ENCODE measurements at regions not wholly inside any gene's neighbourhood (a gene's known extent, or its start where the extent isn't known, plus 50 kb on each side); places are given as distances from the start of the nearest gene placed in this dataset.
"Not testable (repeated sequence)": the region's sequence is repeated elsewhere in the genome, so short reads cannot be mapped to it uniquely, and the experiment has no call there.

GRCh38 chr2:19654310-19655090, 247.3 kb downstream of the TTC32 start:
- DNase-seq = no peak

DNA sequence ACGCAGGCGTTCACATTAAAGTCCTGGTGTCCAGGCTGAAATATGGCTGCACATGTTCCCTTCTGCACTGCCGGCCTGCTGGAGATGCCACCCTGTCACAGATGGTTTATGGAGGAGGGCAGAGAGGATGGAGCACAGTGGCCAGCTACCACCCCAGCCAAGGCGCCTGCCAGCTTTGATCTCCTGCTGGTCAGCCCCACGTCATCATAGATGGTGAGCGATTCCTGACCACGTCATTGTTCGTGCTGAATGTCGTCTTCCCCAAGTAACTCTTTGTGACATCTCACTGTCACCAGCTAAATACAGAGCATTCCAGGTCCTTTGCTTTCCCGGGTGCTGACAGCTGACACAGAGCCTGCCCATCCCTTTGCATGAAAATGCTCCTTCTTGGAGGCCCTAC, 248.3 kb downstream of the TTC32 start:
- DNase-seq = no peak

DNA sequence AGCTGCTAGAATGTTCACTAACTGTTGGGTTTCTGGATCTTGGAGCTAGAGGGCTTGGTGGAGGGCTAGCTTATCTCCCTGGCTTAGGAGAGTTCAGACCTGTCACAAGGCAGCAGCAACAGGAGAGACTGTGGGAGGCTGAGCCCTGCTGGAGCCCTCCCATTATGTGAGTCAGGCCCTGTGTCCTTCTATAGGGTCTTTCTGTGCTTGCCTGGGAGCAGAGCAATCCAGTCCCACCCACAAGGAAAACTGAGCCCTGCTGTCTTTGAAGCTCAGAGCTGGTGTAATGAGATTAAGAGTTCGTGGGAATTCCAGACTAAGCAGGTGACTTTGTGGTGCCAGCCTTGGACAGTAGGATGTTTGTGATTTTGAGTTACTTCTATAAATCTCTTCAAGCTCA, 249.0 kb downstream of the TTC32 start:
- DNase-seq = no peak

DNA sequence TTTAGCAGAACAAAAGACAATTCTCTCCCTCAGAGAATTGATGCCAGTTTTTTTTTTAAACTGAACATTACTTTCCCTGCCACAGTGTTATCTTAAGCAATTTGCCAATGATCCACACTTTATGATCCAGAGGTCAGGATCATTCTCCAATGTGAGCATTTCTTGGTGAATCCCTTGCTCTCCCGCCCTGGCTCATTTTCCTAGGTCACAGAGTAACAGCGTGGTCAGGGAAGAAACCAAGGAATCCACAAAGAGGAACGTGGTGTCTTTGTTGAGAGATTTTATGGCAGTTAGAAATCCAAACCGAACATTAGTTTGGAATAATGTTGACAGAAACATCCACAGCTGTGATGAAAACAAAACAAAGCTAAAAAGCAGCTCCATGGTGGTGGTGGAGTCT, 250.3 kb downstream of the TTC32 start:
- DNase-seq = no peak

DNA sequence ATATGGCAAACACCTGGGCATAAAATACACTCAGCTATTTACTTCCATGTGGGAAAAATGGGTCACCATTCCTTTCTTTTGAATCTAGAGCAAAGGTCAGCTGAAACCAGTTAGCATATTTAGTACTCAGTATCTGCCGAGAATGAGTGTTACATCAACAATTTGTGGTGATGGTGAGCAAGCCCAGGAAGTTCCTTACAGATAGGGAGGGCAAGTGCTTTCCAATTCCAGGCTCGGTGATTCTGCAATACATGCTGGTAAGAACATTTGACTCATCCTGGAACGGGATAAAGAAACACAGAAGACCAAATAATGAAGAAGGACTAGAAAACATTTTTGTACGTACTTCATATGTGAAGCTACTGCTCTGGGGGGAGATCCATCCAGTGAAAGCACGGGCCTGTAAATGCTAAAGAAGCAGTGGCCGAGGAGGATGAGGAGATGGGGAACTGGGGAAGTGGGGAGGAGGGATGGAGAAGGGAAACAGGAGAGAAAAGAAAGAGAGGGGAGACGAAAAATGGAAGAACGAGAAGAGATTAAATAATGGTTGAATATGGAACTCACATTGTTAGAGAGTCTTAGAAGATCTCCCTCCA, 251.9 kb downstream of the TTC32 start:
- no peak for DNase-seq

GRCh38 chr2:19649142-19649541, 252.6 kb downstream of the TTC32 start:
- DNase-seq = no peak

DNA sequence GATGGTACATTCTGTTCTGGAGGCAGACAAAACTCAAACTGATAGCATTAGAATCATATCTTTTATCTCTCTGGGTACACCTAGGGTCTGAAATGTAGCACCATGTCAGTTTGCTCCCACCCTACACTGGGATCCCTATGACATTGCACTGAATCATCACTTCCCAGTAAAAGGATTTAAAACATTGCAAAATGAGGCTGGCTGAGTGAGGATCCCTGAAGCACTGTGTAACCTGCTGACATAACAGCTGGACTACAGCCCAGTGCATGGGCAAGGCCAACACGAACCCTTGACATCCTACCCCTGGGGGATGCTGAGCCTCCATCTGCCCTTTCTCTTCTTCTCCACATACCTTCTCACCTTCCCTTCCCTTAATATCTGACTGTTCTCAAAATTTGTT, 253.2 kb downstream of the TTC32 start:
- DNase-seq = no peak

DNA sequence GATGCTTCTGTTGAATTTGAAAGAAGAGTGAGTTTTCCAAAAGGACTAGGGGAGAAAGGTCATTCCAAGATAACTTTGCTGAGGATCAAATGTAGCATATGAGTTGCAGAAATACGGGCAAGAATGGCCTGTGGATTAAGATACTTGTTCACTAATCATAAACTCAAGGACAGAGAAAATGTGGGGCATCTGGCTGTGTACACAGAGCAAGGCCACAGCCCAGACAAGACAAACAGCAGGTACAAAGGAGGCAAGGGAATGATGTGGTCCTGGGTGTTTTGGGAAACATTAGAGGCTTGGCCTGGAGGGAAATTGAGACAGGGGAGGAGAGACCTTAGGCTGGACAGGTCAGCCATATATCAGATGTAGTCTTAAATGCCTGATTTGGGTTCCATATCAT, 254.8 kb downstream of the TTC32 start:
- DNase-seq = no peak

GRCh38 chr2:19644763-19645162, 257.0 kb downstream of the TTC32 start:
- DNase-seq = no peak

DNA sequence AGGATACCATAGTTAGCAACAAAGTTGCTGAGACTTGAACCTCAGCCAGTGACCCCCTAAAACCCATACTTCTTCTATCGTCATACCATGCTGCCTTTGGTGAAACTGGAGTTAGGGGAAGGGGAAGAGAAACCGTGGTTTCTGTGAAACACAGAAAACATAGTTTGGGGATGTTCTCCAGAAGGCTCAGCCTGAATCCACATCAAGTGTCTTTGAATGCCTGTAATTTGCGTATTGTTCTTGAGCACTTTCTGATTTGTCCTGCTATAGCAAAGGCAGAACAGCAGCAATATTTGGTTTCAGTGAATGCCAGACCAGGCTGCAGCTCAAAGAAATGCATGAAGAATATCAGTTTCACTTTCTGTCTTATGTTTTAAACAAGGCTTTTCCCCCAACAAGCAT, 258.7 kb downstream of the TTC32 start:
- peak in 1 of 56 donors; percentile 4 for DNase-seq

DNA sequence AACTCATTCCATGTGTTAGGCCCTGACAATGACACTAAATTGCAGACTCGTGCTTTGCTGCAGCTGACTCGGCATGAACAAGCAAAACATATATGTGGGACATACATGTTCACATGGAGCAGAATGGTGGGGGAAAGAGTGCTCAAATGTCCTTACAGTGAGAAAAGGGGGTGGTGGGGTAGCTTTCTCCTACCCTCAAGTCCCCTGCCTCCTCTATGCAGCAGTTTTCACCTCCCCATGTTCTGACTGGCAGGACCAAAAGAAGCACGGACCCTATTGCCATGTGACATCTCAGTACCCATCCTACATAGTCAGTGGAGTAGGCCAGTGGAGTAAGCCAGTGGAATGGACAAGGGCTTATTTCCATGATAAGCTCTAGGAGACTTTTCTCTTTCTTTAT, 259.3 kb downstream of the TTC32 start:
- no peak for DNase-seq

- peak in 2 of 56 donors; percentile 6 to 11 for DNase-seq
These were observed 265.8 kb downstream of the TTC32 start for GRCh38 chr2:19635951-19636510.

GRCh38 chr2:19632403-19632991, 269.3 kb downstream of the TTC32 start:
- DNase-seq = peak in 1 of 56 donors; percentile 19

GRCh38 chr2:19631871-19632270, 269.9 kb downstream of the TTC32 start:
- no peak for DNase-seq

DNA sequence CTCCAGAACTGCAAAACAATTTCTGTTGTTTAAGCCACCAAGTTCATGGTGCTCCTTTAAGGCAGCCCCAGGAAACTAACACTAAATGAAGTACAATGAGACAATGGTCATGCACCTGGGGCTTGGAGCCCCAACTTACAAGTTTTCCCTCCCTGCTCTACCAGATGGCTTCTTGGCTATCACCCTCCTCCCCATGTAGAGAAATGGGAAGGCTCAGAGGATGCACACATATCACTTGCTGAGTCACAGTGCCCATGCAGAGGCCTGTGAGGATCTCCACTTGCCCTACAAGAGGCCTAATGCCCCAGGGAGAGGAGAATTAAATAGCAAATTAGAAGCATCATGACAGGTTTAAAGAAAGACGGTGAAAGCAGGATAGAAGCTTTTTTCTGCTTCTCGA, 270.9 kb downstream of the TTC32 start:
- DNase-seq = no peak

DNA sequence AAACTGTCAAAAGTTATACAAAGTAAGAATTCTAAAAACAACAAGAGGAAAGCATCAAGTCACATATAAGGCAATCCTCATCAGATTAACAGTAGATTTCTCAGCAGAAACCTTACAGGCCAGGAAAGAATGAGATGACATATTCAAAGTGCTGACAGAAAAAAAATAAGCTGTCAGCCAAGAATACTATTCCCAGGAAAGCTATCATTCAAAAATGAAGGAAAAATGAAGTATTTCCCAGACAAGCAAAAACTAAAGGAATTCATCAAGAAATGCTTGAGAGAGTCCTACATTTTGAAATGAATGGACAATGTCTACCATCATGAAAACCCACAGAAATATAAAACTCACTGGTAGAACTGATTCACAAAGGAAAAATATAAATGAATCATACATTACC, 268.9 kb upstream of the OSR1 start:
- DNase-seq = no peak

- no peak for DNase-seq
These were observed 265.1 kb upstream of the OSR1 start for GRCh38 chr2:19623488-19623887.

- DNase-seq = no peak
These were observed 258.9 kb upstream of the OSR1 start for GRCh38 chr2:19617257-19617848.

DNA sequence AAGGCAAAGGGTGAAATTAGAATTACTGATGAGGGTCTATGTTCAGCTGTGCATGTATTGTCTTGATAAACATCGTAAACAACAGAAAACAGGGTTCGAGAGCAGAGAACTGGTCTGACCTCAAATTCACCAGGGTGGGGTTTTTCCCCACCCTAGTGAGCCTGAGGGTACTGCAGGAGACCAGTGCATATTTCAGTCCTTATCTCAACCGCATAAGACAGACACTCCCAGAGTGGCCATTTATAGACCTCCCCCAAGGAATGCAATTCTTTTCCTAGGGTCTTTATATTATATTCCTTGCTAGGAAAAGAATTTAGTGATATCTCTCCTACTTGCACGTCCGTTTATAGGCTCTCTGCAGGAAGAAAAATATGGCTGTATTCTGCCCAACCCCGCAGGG, 257.0 kb upstream of the OSR1 start:
- not testable (repeated sequence) for DNase-seq

- no peak for DNase-seq
These were observed 255.6 kb upstream of the OSR1 start for GRCh38 chr2:19614066-19614465.

DNA sequence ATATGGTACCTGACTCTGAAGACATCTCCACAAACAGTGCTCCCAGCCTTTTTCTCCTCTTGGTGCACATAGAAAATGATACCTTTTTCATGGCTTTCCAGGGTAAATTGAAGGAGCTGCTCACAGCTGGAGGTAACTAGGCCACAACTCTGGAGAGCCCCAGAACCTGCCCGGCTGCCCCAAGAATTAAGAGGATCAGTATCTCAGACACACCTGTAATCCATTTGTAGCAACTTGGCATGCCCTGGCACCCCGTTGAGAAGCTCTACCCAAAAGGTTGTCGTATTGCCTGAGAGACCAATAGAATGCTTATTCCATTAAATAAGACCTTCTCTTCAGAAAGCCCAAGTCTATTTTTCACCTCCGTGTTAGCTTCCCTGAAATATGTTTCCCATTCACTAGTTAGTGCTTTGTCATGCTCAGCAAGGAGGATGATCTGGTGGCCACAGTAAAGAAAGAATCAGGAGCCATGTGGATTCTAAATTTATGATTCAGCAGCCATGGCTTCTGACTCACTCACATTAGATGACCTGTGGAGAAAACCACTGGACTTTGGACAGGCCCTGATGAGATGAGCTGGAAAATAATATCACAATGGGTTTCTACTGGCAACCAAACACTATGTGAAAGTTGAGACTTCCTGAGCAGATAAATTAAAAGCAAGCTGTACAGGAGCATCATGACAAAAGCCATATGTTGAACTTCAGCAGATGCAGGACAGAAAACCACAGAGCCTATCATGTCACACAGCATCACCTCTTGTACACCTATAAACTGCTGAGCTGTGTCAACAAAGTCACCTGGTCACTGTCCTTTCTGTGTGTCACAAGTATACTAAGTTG, 253.3 kb upstream of the OSR1 start:
- DNase-seq = no peak

All from nucleus accumbens (tissue), 56 donors.